CD4-positive, alpha-beta T cell treated with Interleukin-4 for 1 hour (primary cell): ENCODE measurements at regions not wholly inside any gene's neighbourhood (a gene's known extent, or its start where the extent isn't known, plus 50 kb on each side); places are given as distances from the start of the nearest gene placed in this dataset.

ENCODE experiments used
- DNase-seq, 2 donors: peaks; one replicate each; pipeline ENCODE4 v3.0.0-alpha.2; 2020 to 2022

- DNase-seq, result no peak
Measured at GRCh38 chr5:104199771-104200170, 637.2 kb upstream of the NUDT12 start.

GRCh38 chr5:104198156-104198555 is 635.6 kb upstream of the NUDT12 start:
- DNase-seq, result no peak

GRCh38 chr5:104189909-104190308 is 627.3 kb upstream of the NUDT12 start:
- DNase-seq, result no peak

GRCh38 chr5:104189031-104189430 is 626.4 kb upstream of the NUDT12 start:
- no peak for DNase-seq

- DNase-seq, result no peak
Measured at GRCh38 chr5:104187656-104188055, 625.1 kb upstream of the NUDT12 start.

GRCh38 chr5:104186510-104186909 is 623.9 kb upstream of the NUDT12 start:
- DNase-seq, result no peak

GRCh38 chr5:104186100-104186499 is 623.5 kb upstream of the NUDT12 start:
- no peak for DNase-seq

- no peak for DNase-seq
Measured at GRCh38 chr5:104184264-104184663, 621.7 kb upstream of the NUDT12 start.

GRCh38 chr5:104178829-104179456 is 616.4 kb upstream of the NUDT12 start:
- no peak for DNase-seq

- no peak for DNase-seq
Measured at GRCh38 chr5:104178066-104178465, 615.5 kb upstream of the NUDT12 start.

- DNase-seq, result no peak
Measured at GRCh38 chr5:104177651-104178050, 615.1 kb upstream of the NUDT12 start.

GRCh38 chr5:104172976-104173375 is 610.4 kb upstream of the NUDT12 start:
- no peak for DNase-seq

- DNase-seq, result no peak
Measured at GRCh38 chr5:104171958-104172690, 609.5 kb upstream of the NUDT12 start.

GRCh38 chr5:104170926-104171325 is 608.3 kb upstream of the NUDT12 start:
- no peak for DNase-seq

GRCh38 chr5:104146652-104147051 is 584.1 kb upstream of the NUDT12 start:
- DNase-seq, result no peak

- no peak for DNase-seq
Measured at GRCh38 chr5:104139840-104140239, 577.3 kb upstream of the NUDT12 start.

GRCh38 chr5:104130320-104130719 is 567.7 kb upstream of the NUDT12 start:
- no peak for DNase-seq

- DNase-seq, result no peak
Measured at GRCh38 chr5:104128348-104128747, 565.8 kb upstream of the NUDT12 start.

- no peak for DNase-seq
Measured at GRCh38 chr5:104126980-104127379, 564.4 kb upstream of the NUDT12 start.

- DNase-seq, result no peak
Measured at GRCh38 chr5:104119529-104119928, 556.9 kb upstream of the NUDT12 start.

- no peak for DNase-seq
Measured at GRCh38 chr5:104111632-104112031, 549.0 kb upstream of the NUDT12 start.

- DNase-seq, result no peak
Measured at GRCh38 chr5:104096451-104096850, 533.9 kb upstream of the NUDT12 start.

GRCh38 chr5:104095527-104095926 is 532.9 kb upstream of the NUDT12 start:
- no peak for DNase-seq

- no peak for DNase-seq
Measured at GRCh38 chr5:104088876-104089778, 526.5 kb upstream of the NUDT12 start.
